NCI-H345 treated with DMSO at 0.1 percent for 48 hours (cell line): ENCODE measurements at regions not wholly inside any gene's neighbourhood (a gene's known extent, or its start where the extent isn't known, plus 50 kb on each side); places are given as distances from the start of the nearest gene placed in this dataset.
"Not testable (repeated sequence)": the region's sequence is repeated elsewhere in the genome, so short reads cannot be mapped to it uniquely, and the experiment has no call there.

Experiments used
- DNase-seq: peaks from one replicate; lab custom pipeline; 2025; ENCODE audit not compliant: unreplicated experiment; lab: John Stamatoyannopoulos, UW

- no peak for DNase-seq
These were observed 796.3 kb upstream of the RAG2 start for GRCh38 chr11:37394236-37394870.

GRCh38 chr11:37391615-37392014, 793.6 kb upstream of the RAG2 start:
- no peak for DNase-seq

- no peak for DNase-seq
These were observed 792.6 kb upstream of the RAG2 start for GRCh38 chr11:37390576-37391083.

- DNase-seq: no peak
These were observed 780.9 kb upstream of the RAG2 start for GRCh38 chr11:37378958-37379357.

- no peak for DNase-seq
These were observed 774.6 kb upstream of the RAG2 start for GRCh38 chr11:37372667-37373066.

- DNase-seq: no peak
These were observed 773.4 kb upstream of the RAG2 start for GRCh38 chr11:37371346-37371970.

- DNase-seq: no peak
These were observed 772.8 kb upstream of the RAG2 start for GRCh38 chr11:37370817-37371216.

- no peak for DNase-seq
These were observed 766.3 kb upstream of the RAG2 start for GRCh38 chr11:37364246-37364839.

GRCh38 chr11:37353192-37353591, 755.2 kb upstream of the RAG2 start:
- DNase-seq: no peak

GRCh38 chr11:37352485-37352884, 754.4 kb upstream of the RAG2 start:
- no peak for DNase-seq

- no peak for DNase-seq
These were observed 745.3 kb upstream of the RAG2 start for GRCh38 chr11:37343290-37343689.

- DNase-seq: no peak
These were observed 738.4 kb upstream of the RAG2 start for GRCh38 chr11:37336401-37336800.

- DNase-seq: no peak
These were observed 735.3 kb upstream of the RAG2 start for GRCh38 chr11:37333345-37333744.

GRCh38 chr11:37323843-37324242, 725.8 kb upstream of the RAG2 start:
- DNase-seq: no peak

- DNase-seq: no peak
These were observed 724.5 kb upstream of the RAG2 start for GRCh38 chr11:37322333-37323194.

GRCh38 chr11:37320921-37321320, 722.9 kb upstream of the RAG2 start:
- no peak for DNase-seq

- DNase-seq: no peak
These were observed 719.8 kb upstream of the RAG2 start for GRCh38 chr11:37317803-37318202.

- no peak for DNase-seq
These were observed 715.2 kb upstream of the RAG2 start for GRCh38 chr11:37313266-37313665.

GRCh38 chr11:37306563-37306962, 708.5 kb upstream of the RAG2 start:
- DNase-seq: no peak

- DNase-seq: not testable (repeated sequence)
These were observed 703.4 kb upstream of the RAG2 start for GRCh38 chr11:37301405-37301804.

GRCh38 chr11:37298173-37298572, 700.1 kb upstream of the RAG2 start:
- DNase-seq: no peak
